Activated CD4-positive, CD25-positive, alpha-beta regulatory T cell (primary cell): ENCODE measurements at regions not wholly inside any gene's neighbourhood (a gene's known extent, or its start where the extent isn't known, plus 50 kb on each side); places are given as distances from the start of the nearest gene placed in this dataset.
"Not testable (repeated sequence)": the region's sequence is repeated elsewhere in the genome, so short reads cannot be mapped to it uniquely, and the experiment has no call there.

ENCODE experiments used
- DNase-seq, 4 experiments: peaks; one replicate each; lab custom pipeline; 2025; lab: John Stamatoyannopoulos, UW

GRCh38 chr2:160584972-160585494 lies 91.4 kb upstream of the RBMS1 start:
- DNase-seq: no peak

DNA sequence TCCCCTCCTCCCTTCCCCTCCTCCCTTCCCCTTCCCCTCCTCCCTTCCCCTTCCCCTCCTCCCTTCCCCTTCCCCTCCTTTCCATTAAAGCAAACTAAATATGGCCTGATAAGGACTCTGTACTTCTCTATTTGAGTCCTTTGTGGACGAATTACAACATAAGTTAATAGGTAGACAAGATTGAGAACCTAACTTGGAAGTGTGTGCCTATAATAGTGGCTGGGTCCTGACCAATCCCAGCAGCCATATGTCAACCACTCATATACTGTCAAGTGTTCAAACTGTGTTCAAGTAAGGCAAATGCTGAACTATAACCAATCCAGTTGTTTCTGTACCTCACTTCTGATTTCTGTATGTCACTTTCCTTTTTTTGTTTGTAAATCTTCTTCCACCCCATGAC lies 97.1 kb upstream of the RBMS1 start:
- DNase-seq: no peak

- DNase-seq: no peak
These were observed 98.8 kb upstream of the RBMS1 start for GRCh38 chr2:160592401-160592800.

DNA sequence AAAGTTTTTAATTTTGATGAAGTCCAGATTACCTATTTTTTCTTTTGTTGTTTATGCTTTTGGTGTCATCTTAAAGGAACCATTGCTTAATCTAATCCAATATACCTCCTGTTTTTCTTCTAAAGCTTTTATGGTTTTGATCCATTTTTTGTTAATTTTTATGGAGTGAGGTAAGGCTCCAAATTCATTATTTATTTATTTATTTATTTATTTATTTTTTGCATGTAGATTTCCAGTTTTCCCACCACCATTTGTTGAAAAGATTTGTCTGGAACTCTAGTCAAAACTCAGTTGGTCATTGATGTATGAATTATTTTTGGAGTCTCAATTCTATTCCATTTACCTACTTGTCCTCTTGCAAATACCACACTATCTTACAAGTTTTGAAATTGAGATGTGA lies 99.4 kb upstream of the RBMS1 start:
- DNase-seq: no peak

- DNase-seq: no peak
These were observed 102.8 kb upstream of the RBMS1 start for GRCh38 chr2:160596441-160596840.

GRCh38 chr2:160600437-160600836 lies 106.8 kb upstream of the RBMS1 start:
- DNase-seq: not testable (repeated sequence)

- DNase-seq: no peak
These were observed 108.5 kb upstream of the RBMS1 start for GRCh38 chr2:160602073-160602472.

- no peak for DNase-seq
These were observed 110.3 kb upstream of the RBMS1 start for GRCh38 chr2:160603771-160604510.

GRCh38 chr2:160606341-160606740 lies 112.7 kb upstream of the RBMS1 start:
- no peak for DNase-seq

GRCh38 chr2:160608599-160608998 lies 115.0 kb upstream of the RBMS1 start:
- no peak for DNase-seq

GRCh38 chr2:160609346-160609745 lies 115.7 kb upstream of the RBMS1 start:
- DNase-seq: no peak

DNA sequence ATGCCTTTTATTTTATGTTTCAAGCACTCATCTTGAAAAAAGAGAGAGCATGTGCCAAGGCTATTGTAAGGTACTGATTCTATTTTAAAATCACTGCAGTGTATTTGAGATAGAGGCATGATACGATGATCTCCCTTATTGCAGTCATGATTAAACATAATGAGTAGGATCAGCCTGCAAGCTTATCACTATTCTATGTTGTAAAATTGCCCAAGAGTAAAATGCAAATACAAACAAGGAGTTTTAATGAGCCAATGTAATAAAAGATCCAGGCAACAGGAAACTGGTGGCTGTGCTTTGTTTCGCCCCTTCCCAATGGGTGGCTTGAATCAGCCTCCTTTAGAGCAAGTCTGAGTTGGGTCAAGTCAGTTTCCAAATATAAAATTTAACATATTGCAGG lies 116.4 kb upstream of the RBMS1 start:
- no peak for DNase-seq

- DNase-seq: no peak
These were observed 118.8 kb upstream of the RBMS1 start for GRCh38 chr2:160612266-160612856.

DNA sequence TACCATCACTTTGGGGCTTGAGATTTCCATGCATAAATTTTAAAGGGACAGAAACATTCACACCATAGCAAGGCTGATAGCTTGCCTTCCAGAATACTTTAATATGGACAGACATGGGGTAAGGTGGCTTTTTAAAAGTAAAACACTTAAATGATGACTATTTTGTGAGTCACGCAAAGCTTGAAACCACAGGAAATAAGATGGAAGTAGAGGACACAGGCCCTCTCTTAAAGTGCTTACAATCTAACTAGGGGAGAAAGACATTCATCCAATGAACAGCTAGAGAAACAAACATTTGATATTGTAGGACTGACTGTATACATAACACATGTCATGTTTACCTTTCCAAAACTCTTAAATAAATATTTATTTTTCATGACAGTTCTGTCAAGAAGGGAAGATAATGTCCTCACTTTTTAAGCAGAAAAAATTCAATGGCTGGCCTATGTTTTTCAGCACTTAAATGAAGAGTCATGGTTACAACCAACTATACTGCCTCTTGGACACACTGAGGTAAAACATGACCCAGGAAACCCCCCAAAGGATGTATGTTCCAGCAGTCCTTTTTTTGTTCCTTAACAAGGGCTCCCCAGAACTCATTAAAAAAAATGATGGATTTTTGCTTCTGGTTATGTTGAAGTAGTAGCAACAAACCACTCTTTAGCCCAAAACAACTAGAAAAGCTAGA lies 120.0 kb upstream of the RBMS1 start:
- no peak for DNase-seq

DNA sequence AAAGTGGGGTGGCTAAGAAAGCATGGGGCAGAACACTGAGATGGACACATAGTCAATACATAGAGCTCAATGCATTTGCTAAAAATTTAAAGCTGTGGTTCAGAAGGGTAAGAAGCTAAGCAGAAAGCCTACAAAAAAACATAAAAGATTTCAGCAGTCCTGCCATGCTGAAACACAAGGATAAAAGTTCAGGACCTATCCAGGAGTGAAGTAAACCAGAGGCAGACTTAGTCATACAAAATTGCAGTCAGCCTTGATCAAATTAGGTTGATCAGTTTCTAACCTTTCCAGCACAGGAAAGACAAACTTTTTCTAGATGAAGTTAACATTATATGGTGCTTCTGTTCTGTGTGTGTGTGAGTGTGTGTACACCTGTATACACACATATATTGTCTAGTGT lies 120.8 kb upstream of the RBMS1 start:
- DNase-seq: no peak

- DNase-seq: no peak
These were observed 122.1 kb upstream of the RBMS1 start for GRCh38 chr2:160615706-160616105.

DNA sequence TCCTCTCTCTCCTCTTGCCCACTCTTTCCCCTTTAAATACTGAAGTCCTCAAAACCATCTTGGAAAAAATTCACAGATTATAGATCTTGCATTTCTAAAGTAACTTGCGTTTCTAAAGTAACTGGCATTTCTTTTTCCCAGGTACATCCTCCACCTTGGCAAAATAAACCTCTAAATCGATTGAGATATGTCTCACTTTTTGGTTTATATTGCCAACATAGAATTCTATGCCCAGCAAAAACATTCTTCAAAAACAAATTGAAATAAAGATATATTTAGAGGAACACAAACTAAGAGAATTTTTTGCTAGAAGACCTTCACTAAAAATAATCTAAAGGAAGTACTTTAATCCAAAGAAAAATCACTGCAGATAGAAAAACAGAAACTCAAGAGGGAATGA lies 122.5 kb upstream of the RBMS1 start:
- no peak for DNase-seq

- no peak for DNase-seq
These were observed 128.1 kb upstream of the RBMS1 start for GRCh38 chr2:160621748-160622147.

DNA sequence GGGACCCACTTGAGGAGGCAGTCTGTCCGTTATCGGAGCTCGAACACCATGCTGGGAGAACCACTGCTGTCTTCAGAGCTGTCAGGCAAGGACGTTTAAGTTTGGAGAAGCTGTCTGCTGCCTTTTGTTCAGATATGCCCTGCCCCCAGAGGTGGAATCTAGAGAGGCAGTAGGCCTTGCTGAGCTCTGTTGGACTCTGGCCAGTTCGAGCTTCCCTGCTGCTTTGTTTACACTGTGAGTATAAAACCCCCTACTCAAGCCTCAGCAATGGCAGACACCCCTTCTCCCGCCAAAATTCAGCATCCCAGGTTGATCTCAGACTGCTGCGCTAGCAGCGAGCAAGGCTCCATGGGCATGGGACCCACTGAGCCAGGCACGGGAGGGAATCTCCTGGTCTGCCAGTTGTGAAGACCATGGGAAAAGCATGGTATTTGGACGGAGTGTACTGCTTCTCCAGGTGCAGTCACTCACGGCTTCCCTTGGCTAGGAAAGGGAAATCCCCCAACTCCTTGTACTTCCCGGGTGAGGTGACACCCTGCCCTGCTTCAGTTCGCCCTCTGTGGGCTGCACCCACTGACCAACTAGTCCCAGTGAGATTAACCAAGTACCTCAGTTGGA lies 134.5 kb upstream of the RBMS1 start:
- DNase-seq: not testable (repeated sequence)

DNA sequence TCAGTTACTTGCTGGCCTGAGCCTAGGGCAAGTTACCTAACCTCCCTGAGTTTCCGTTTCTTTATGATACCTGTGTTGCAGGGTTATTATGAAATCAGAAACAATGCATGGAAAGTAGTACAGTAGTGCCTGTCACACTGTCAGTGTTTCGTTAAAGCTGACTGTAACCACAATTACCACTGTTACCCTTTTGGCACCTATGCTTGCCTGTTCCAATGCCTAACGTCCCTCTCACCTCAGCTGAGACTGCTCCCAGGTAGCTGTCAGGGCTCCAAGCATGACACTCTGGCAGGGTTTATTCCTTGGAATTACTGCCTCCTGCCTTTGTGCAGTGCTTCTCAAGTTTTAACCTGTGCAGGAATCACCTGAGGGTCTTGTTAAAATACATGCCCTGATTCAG lies 135.2 kb upstream of the RBMS1 start:
- no peak for DNase-seq

DNA sequence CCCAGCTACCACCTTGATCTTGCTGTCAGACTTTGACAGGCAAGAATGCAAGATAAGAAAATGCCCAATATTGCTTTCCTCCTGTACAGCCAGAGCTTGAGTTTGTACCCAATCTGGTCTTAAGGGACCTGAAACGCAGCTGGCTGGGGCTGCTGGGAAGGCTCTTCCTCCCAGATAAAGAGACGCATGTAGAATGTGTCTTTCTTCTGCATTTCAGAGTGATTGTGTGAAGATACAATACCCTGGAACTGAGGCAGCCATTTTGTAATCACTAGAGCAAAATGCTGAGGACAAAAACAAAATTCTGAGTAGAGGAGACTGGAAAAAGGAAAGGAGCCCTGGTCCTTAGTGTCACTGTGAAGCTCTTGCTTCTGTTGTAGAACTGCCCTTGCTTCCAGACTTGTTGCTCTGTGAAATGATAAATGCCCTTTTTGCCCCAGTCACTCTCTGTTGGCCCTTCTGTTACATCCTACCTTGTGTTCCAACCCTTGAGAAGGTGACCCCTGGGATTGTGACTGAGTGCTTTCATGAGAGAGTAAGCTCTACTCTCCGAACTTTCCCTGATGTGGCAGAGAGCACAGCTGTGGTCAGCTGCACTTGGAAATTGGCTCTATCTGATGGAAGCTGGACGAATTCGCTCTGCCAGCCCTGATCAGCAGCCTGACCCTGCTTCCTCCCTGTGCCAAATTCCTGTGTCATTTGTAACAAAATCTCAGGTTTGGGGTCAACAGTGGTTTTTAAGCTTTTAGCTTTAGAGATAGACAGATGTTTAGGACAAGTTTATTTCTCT lies 137.4 kb upstream of the RBMS1 start:
- no peak for DNase-seq
